GM23338 (cell line): ENCODE measurements at regions not wholly inside any gene's neighbourhood (a gene's known extent, or its start where the extent isn't known, plus 50 kb on each side); places are given as distances from the start of the nearest gene placed in this dataset.

Experiments
- ATAC-seq: fragments of 200-7000 bp; cut with Tn5 transposase; 3 replicates; pipeline ENCODE4 v1.9.1; 2020
- DNase-seq: peaks from one replicate; pipeline ENCODE4 v3.0.0-alpha.2; 2015; ENCODE audit warnings: low spot score
- H2AFZ ChIP-seq: fragments of 200-600 bp; sonication (generic); 2 replicates; pipeline ENCODE4 v1.8.0; 2016; ENCODE audit warnings: antibody characterized with exemption, mild to moderate bottlenecking, moderate library complexity
- H3F3A ChIP-seq: fragments of 200-600 bp; sonication (generic); replicated peaks from 2 replicates; pipeline ENCODE4 v1.8.0; 2017; ENCODE audit warnings: antibody characterized with exemption, mixed run types, low read depth
- H3K27ac ChIP-seq: fragments of 200-600 bp; sonication (generic); 2 replicates; pipeline ENCODE4 v1.6.1; 2016; ENCODE audit warnings: low read depth
- H3K27me3 ChIP-seq: fragments of 200-600 bp; sonication (generic); 2 replicates; pipeline ENCODE4 v1.8.0; 2016; ENCODE audit warnings: mild to moderate bottlenecking, mixed run types, moderate library complexity; ENCODE audit not compliant: insufficient read depth
- H3K36me3 ChIP-seq: fragments of 200-600 bp; sonication (generic); 2 replicates; pipeline ENCODE4 v1.8.0; 2016; ENCODE audit warnings: mild to moderate bottlenecking; ENCODE audit not compliant: insufficient read depth
- H3K4me1 ChIP-seq: fragments of 200-600 bp; sonication (generic); 2 replicates; pipeline ENCODE4 v1.8.0; 2016; ENCODE audit warnings: mild to moderate bottlenecking, moderate library complexity; ENCODE audit not compliant: insufficient read depth
- H3K4me2 ChIP-seq: fragments of 200-600 bp; sonication (generic); 2 replicates; pipeline ENCODE4 v1.7.1; 2017; ENCODE audit warnings: mixed run types
- H3K4me3 ChIP-seq: fragments of 200-600 bp; sonication (generic); 2 replicates; pipeline ENCODE4 v1.6.1; 2016; ENCODE audit warnings: mixed run types
- H3K79me2 ChIP-seq: fragments of 200-600 bp; sonication (generic); replicated peaks from 2 replicates; pipeline ENCODE4 v1.8.0; 2017; ENCODE audit warnings: mild to moderate bottlenecking; ENCODE audit not compliant: insufficient read depth
- H3K9me2 ChIP-seq: fragments of 200-600 bp; sonication (generic); 2 replicates; pipeline ENCODE4 v1.8.0; 2017; ENCODE audit not compliant: insufficient read depth
- H4K20me1 ChIP-seq: fragments of 200-600 bp; sonication (generic); replicated peaks from 2 replicates; pipeline ENCODE4 v1.8.0; 2017; ENCODE audit warnings: mild to moderate bottlenecking; ENCODE audit not compliant: insufficient read depth
- H3K27ac Mint-ChIP-seq: 2 replicates; pipeline ENCODE4 v1.8.0; 2020; ENCODE audit warnings: inconsistent platforms, mild to moderate bottlenecking, moderate library complexity, mixed read lengths
- H3K27me3 Mint-ChIP-seq: 3 replicates; pipeline ENCODE4 v1.8.0; 2022; ENCODE audit warnings: low read depth, mild to moderate bottlenecking, moderate library complexity, mixed read lengths, inconsistent platforms; ENCODE audit not compliant: insufficient read depth, poor library complexity
- H3K36me3 Mint-ChIP-seq: 3 replicates; pipeline ENCODE4 v1.8.0; 2021; ENCODE audit warnings: low read depth, mild to moderate bottlenecking, inconsistent platforms, moderate library complexity, mixed read lengths
- H3K4me1 Mint-ChIP-seq: 3 replicates; pipeline ENCODE4 v1.8.0; 2020; ENCODE audit warnings: mild to moderate bottlenecking, inconsistent platforms, mixed read lengths
- H3K4me3 Mint-ChIP-seq: 3 replicates; pipeline ENCODE4 v1.8.0; 2021; ENCODE audit warnings: moderate library complexity, mild to moderate bottlenecking, inconsistent platforms, mixed read lengths
- H3K9me3 Mint-ChIP-seq: 3 replicates; pipeline ENCODE4 v1.8.0; 2020; ENCODE audit warnings: moderate library complexity, mild to moderate bottlenecking, inconsistent platforms, mixed read lengths
- CREB1 ChIP-seq: fragments of 250-450 bp; sonication (Bioruptor Pico); IDR thresholded peaks from 2 replicates; pipeline ENCODE4 v1.5.0; 2020; ENCODE audit warnings: low read depth, mild to moderate bottlenecking, moderate library complexity
- EZH2 ChIP-seq: fragments of 200-600 bp; sonication (generic); IDR thresholded peaks from one replicate; pipeline ENCODE4 v1.8.0; 2017; ENCODE audit warnings: antibody characterized with exemption, mild to moderate bottlenecking, low read depth; ENCODE audit not compliant: unreplicated experiment
- EZH2phosphoT487 ChIP-seq: fragments of 200-600 bp; sonication (generic); IDR thresholded peaks from one replicate; pipeline ENCODE4 v1.8.1; 2018; ENCODE audit warnings: antibody characterized with exemption; ENCODE audit not compliant: unreplicated experiment
- JUNB ChIP-seq: IDR thresholded peaks from one replicate; pipeline ENCODE4 v1.6.1; 2016; ENCODE audit warnings: antibody characterized with exemption; ENCODE audit not compliant: unreplicated experiment
- NANOG ChIP-seq: IDR thresholded peaks from 2 replicates; pipeline ENCODE4 v1.6.1; 2016; ENCODE audit warnings: antibody characterized with exemption, borderline replicate concordance
- POLR2AphosphoS5 ChIP-seq: IDR thresholded peaks from 2 replicates; pipeline ENCODE4 v1.6.1; 2016; ENCODE audit warnings: antibody characterized with exemption, low read depth
- STAT1 ChIP-seq: IDR thresholded peaks from one replicate; pipeline ENCODE4 v1.6.1; 2016; ENCODE audit warnings: antibody characterized with exemption; ENCODE audit not compliant: unreplicated experiment
- ZNF114 ChIP-seq: fragments of 250-450 bp; sonication (Bioruptor Pico); IDR thresholded peaks from 2 replicates; pipeline ENCODE4 v1.5.0; 2020; ENCODE audit warnings: mild to moderate bottlenecking, moderate library complexity
- ZNF331 ChIP-seq: fragments of 250-450 bp; sonication (Bioruptor Pico); IDR thresholded peaks from 2 replicates; pipeline ENCODE4 v1.5.0; 2020; ENCODE audit warnings: low read depth, mild to moderate bottlenecking, moderate library complexity
- TF ChIP-seq, protein P1 (sequence below): IDR thresholded peaks from one replicate; pipeline ENCODE4 v1.6.1; 2018; ENCODE audit warnings: antibody characterized with exemption; ENCODE audit not compliant: unreplicated experiment
- TF ChIP-seq, protein P2 (sequence below), 2 experiments: fragments of 200-600 bp in 1 of 2; sonication (generic) in 1 of 2; conservative IDR thresholded peaks; 2 replicates each; pipeline versions ENCODE4 v1.5.1 to v1.6.1; 2016 to 2017; ENCODE audit warnings: antibody characterized with exemption in 2 of 2, low read depth in 2 of 2, mild to moderate bottlenecking in 2 of 2, moderate library complexity in 1 of 2
- TF ChIP-seq, protein P3 (sequence below): IDR thresholded peaks from 2 replicates; pipeline ENCODE4 v1.6.1; 2016; ENCODE audit warnings: antibody characterized with exemption
- TF ChIP-seq, protein P4 (sequence below): fragments of 250-450 bp; sonication (Bioruptor Pico); IDR thresholded peaks from 2 replicates; pipeline ENCODE4 v1.5.0; 2020; ENCODE audit warnings: mild to moderate bottlenecking, moderate library complexity

DNA sequence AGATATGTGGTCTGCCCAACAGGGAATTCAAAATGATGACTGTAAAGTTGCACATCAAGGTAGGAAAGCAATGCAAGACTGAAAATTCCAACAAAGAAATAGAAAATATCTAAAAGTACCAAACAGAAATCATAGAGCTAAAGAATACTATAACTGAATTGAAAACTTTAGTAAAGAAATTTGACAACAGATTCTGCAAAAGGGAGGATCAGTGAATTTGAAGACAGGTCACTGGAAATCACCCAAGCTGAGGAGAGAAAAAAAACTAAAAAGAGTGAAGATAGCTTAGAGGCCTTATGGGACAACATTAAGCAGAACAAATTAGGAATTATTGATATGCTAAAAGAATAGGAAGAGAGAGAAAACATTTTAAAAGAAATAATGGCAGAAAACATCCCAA lies 240.6 kb downstream of the SNX13 start:
- Mint-ChIP-seq H3K27ac (no peak overlapping the region), H3K9me3 (peaks cover 24% of the 10 kb centered on the region), H3K36me3 (peaks cover 12% of the 10 kb centered on the region), H3K4me1 (no peaks in the 10 kb centered on the region), H3K27me3 (peaks cover 2% of the 10 kb centered on the region), H3K4me3 (no peak overlapping the region)
- no peaks in the 10 kb centered on the region; the same call in 1 of the 2 replicates for H3K9me2 ChIP-seq
- TF ChIP-seq STAT1 (no peak), NANOG (no peak), CREB1 (CRISPR knock-in tag) (no peak), JUNB (no peak), EZH2phosphoT487 (no peak), POLR2AphosphoS5 (no peak), ZNF331 (no peak), ZNF114 (CRISPR knock-in tag) (no peak), EZH2 (no peak)
- TF ChIP-seq, protein P1, sequence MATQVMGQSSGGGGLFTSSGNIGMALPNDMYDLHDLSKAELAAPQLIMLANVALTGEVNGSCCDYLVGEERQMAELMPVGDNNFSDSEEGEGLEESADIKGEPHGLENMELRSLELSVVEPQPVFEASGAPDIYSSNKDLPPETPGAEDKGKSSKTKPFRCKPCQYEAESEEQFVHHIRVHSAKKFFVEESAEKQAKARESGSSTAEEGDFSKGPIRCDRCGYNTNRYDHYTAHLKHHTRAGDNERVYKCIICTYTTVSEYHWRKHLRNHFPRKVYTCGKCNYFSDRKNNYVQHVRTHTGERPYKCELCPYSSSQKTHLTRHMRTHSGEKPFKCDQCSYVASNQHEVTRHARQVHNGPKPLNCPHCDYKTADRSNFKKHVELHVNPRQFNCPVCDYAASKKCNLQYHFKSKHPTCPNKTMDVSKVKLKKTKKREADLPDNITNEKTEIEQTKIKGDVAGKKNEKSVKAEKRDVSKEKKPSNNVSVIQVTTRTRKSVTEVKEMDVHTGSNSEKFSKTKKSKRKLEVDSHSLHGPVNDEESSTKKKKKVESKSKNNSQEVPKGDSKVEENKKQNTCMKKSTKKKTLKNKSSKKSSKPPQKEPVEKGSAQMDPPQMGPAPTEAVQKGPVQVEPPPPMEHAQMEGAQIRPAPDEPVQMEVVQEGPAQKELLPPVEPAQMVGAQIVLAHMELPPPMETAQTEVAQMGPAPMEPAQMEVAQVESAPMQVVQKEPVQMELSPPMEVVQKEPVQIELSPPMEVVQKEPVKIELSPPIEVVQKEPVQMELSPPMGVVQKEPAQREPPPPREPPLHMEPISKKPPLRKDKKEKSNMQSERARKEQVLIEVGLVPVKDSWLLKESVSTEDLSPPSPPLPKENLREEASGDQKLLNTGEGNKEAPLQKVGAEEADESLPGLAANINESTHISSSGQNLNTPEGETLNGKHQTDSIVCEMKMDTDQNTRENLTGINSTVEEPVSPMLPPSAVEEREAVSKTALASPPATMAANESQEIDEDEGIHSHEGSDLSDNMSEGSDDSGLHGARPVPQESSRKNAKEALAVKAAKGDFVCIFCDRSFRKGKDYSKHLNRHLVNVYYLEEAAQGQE = no peak
- TF ChIP-seq, protein P2, sequence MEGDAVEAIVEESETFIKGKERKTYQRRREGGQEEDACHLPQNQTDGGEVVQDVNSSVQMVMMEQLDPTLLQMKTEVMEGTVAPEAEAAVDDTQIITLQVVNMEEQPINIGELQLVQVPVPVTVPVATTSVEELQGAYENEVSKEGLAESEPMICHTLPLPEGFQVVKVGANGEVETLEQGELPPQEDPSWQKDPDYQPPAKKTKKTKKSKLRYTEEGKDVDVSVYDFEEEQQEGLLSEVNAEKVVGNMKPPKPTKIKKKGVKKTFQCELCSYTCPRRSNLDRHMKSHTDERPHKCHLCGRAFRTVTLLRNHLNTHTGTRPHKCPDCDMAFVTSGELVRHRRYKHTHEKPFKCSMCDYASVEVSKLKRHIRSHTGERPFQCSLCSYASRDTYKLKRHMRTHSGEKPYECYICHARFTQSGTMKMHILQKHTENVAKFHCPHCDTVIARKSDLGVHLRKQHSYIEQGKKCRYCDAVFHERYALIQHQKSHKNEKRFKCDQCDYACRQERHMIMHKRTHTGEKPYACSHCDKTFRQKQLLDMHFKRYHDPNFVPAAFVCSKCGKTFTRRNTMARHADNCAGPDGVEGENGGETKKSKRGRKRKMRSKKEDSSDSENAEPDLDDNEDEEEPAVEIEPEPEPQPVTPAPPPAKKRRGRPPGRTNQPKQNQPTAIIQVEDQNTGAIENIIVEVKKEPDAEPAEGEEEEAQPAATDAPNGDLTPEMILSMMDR (conservative IDR thresholded peaks at IDR 0.05; ENCODE audit: low read depth in 2 of 2) = no peak
- TF ChIP-seq, protein P3, sequence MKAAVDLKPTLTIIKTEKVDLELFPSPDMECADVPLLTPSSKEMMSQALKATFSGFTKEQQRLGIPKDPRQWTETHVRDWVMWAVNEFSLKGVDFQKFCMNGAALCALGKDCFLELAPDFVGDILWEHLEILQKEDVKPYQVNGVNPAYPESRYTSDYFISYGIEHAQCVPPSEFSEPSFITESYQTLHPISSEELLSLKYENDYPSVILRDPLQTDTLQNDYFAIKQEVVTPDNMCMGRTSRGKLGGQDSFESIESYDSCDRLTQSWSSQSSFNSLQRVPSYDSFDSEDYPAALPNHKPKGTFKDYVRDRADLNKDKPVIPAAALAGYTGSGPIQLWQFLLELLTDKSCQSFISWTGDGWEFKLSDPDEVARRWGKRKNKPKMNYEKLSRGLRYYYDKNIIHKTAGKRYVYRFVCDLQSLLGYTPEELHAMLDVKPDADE = no peak
- TF ChIP-seq, protein P4, sequence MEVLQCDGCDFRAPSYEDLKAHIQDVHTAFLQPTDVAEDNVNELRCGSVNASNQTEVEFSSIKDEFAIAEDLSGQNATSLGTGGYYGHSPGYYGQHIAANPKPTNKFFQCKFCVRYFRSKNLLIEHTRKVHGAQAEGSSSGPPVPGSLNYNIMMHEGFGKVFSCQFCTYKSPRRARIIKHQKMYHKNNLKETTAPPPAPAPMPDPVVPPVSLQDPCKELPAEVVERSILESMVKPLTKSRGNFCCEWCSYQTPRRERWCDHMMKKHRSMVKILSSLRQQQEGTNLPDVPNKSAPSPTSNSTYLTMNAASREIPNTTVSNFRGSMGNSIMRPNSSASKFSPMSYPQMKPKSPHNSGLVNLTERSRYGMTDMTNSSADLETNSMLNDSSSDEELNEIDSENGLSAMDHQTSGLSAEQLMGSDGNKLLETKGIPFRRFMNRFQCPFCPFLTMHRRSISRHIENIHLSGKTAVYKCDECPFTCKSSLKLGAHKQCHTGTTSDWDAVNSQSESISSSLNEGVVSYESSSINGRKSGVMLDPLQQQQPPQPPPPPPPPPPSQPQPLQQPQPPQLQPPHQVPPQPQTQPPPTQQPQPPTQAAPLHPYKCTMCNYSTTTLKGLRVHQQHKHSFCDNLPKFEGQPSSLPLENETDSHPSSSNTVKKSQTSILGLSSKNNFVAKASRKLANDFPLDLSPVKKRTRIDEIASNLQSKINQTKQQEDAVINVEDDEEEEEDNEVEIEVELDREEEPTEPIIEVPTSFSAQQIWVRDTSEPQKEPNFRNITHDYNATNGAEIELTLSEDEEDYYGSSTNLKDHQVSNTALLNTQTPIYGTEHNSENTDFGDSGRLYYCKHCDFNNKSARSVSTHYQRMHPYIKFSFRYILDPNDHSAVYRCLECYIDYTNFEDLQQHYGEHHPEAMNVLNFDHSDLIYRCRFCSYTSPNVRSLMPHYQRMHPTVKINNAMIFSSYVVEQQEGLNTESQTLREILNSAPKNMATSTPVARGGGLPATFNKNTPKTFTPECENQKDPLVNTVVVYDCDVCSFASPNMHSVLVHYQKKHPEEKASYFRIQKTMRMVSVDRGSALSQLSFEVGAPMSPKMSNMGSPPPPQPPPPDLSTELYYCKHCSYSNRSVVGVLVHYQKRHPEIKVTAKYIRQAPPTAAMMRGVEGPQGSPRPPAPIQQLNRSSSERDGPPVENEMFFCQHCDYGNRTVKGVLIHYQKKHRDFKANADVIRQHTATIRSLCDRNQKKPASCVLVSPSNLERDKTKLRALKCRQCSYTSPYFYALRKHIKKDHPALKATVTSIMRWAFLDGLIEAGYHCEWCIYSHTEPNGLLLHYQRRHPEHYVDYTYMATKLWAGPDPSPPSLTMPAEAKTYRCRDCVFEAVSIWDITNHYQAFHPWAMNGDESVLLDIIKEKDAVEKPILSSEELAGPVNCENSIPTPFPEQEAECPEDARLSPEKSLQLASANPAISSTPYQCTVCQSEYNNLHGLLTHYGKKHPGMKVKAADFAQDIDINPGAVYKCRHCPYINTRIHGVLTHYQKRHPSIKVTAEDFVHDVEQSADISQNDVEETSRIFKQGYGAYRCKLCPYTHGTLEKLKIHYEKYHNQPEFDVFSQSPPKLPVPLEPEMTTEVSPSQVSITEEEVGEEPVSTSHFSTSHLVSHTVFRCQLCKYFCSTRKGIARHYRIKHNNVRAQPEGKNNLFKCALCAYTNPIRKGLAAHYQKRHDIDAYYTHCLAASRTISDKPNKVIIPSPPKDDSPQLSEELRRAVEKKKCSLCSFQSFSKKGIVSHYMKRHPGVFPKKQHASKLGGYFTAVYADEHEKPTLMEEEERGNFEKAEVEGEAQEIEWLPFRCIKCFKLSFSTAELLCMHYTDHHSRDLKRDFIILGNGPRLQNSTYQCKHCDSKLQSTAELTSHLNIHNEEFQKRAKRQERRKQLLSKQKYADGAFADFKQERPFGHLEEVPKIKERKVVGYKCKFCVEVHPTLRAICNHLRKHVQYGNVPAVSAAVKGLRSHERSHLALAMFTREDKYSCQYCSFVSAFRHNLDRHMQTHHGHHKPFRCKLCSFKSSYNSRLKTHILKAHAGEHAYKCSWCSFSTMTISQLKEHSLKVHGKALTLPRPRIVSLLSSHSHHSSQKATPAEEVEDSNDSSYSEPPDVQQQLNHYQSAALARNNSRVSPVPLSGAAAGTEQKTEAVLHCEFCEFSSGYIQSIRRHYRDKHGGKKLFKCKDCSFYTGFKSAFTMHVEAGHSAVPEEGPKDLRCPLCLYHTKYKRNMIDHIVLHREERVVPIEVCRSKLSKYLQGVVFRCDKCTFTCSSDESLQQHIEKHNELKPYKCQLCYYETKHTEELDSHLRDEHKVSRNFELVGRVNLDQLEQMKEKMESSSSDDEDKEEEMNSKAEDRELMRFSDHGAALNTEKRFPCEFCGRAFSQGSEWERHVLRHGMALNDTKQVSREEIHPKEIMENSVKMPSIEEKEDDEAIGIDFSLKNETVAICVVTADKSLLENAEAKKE (CRISPR knock-in tag) = no peak
- H3F3A ChIP-seq = no peaks in the 10 kb centered on the region
- no peaks in the 10 kb centered on the region for H3K4me1 ChIP-seq
- no peaks in the 10 kb centered on the region for H3K36me3 ChIP-seq
- DNase-seq = no peak
- no peaks in the 10 kb centered on the region for H3K27me3 ChIP-seq
- H4K20me1 ChIP-seq = no peaks in the 10 kb centered on the region
- no peak overlapping the region for H3K4me2 ChIP-seq
- H3K4me3 ChIP-seq = no peak overlapping the region
- no peak for ATAC-seq
- no peaks in the 10 kb centered on the region for H3K79me2 ChIP-seq
- no peak overlapping the region for H2AFZ ChIP-seq
- no peak overlapping the region for H3K27ac ChIP-seq
